Lung (tissue), 11 donors: ENCODE measurements at regions not wholly inside any gene's neighbourhood (a gene's known extent, or its start where the extent isn't known, plus 50 kb on each side); places are given as distances from the start of the nearest gene placed in this dataset.

ENCODE experiments used
- ATAC-seq: fragments of 200-7000 bp; cut with Tn5 transposase; one replicate; pipeline ENCODE4 v1.9.1; 2020; ENCODE audit warnings: moderate number of reproducible peaks; ENCODE audit not compliant: insufficient read depth, low FRiP score
- DNase-seq, 3 donors: peaks; one replicate each; pipeline ENCODE4 v3.0.0-alpha.2; 2013 to 2017
- H3K27ac ChIP-seq, 2 donors: one replicate each; pipeline ENCODE4 v1.5.1; 2013; ENCODE audit warnings: mild to moderate bottlenecking in 2 of 2, moderate library complexity in 2 of 2, control low read depth in 1 of 2, inconsistent platforms in 1 of 2, low read depth in 1 of 2, low read length in 1 of 2
- H3K27me3 ChIP-seq, 3 donors: one replicate each; pipeline ENCODE4 v1.5.1; 2013; ENCODE audit warnings: low read length in 2 of 3; ENCODE audit not compliant: control insufficient read depth in 3 of 3, insufficient read depth in 3 of 3
- H3K36me3 ChIP-seq, 4 donors: one replicate each; pipeline ENCODE4 v1.5.1; 2013; ENCODE audit warnings: low read length in 4 of 4, mild to moderate bottlenecking in 1 of 4, moderate library complexity in 1 of 4; ENCODE audit not compliant: control insufficient read depth in 4 of 4, insufficient read depth in 4 of 4
- H3K4me1 ChIP-seq, 5 donors: one replicate each; pipeline ENCODE4 v1.5.1; 2013; ENCODE audit warnings: low read length in 5 of 5, mild to moderate bottlenecking in 2 of 5, moderate library complexity in 1 of 5; ENCODE audit not compliant: control insufficient read depth in 5 of 5, insufficient read depth in 5 of 5
- H3K4me3 ChIP-seq: one replicate; pipeline ENCODE4 v1.5.1; 2013; ENCODE audit warnings: mild to moderate bottlenecking, control low read depth, moderate library complexity
- H3K9ac ChIP-seq, 2 donors: one replicate each; pipeline ENCODE4 v1.5.1; 2013; ENCODE audit warnings: low read length in 2 of 2, control low read depth in 1 of 2; ENCODE audit not compliant: insufficient read depth in 1 of 2
- H3K9me3 ChIP-seq, 4 donors: one replicate each; pipeline ENCODE4 v1.5.1; 2013; ENCODE audit warnings: low read length in 3 of 4, mild to moderate bottlenecking in 1 of 4, moderate library complexity in 1 of 4; ENCODE audit not compliant: control insufficient read depth in 4 of 4, insufficient read depth in 3 of 4
- WGBS, 2 donors: extraction: QIAGEN DNeasy Blood & Tissue Kit; methylation state at CpG; one replicate each; pipeline ENCODE4 v1.1.7; 2013; 5-methylcytosine and 5-hydroxymethylcytosine counted together
- TF ChIP-seq, protein P1 (sequence below): IDR thresholded peaks from 2 replicates; pipeline ENCODE4 v1.5.1; 2012; ENCODE audit warnings: mild to moderate bottlenecking; ENCODE audit errors: control extremely low read depth, extremely low read depth
- donor health status: control.
- donor health status: control.
- donor health status: Bipolar disorder and iron deficiency.
- donor health status: healthy.
- donor health status: DM: yes; HTN: yes; CAD: no.

DNA sequence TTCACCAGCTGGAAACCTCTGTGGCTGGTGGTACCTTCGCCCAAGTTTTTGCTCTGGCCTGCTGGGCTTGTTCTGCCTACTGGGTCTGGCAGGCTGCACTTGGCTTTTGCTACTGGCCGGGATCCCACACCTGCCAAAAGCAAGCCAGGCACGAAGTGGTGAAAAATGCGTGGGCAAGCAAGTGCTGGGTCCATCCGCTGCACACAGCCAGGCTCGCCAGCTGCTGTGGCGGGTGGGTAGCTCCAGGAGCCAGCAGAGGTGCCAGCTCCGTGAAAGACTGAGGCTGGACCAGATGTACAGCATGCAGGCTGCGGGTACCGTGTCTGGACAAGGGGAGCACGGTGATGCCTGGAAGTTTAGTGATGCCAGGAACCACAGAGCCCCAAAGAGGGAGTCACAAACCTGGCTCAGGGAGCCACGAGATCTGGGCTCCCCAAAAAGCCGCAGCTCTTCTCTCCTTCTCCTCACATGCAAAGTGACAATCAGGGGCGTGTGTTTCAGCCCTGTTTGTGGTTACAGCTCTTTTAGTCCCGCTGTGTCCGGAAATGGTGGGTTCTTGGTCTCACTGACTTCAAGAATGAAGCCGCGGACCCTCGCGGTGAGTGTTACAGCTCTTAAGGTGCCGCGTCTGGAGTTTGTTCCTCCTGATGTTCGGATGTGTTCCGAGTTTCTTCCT lies 1455.6 kb upstream of the GBE1 start:
- peaks cover 0 to 12% (median 0%) of the 10 kb centered on the region in 4 donors for H3K9me3 ChIP-seq
- no peaks in the 10 kb centered on the region for H3K27me3 ChIP-seq
- TF ChIP-seq, protein P1, sequence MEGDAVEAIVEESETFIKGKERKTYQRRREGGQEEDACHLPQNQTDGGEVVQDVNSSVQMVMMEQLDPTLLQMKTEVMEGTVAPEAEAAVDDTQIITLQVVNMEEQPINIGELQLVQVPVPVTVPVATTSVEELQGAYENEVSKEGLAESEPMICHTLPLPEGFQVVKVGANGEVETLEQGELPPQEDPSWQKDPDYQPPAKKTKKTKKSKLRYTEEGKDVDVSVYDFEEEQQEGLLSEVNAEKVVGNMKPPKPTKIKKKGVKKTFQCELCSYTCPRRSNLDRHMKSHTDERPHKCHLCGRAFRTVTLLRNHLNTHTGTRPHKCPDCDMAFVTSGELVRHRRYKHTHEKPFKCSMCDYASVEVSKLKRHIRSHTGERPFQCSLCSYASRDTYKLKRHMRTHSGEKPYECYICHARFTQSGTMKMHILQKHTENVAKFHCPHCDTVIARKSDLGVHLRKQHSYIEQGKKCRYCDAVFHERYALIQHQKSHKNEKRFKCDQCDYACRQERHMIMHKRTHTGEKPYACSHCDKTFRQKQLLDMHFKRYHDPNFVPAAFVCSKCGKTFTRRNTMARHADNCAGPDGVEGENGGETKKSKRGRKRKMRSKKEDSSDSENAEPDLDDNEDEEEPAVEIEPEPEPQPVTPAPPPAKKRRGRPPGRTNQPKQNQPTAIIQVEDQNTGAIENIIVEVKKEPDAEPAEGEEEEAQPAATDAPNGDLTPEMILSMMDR = no peak
- ATAC-seq = no peak
- H3K36me3 ChIP-seq = no peaks in the 10 kb centered on the region
- DNase-seq = no peak
- H3K27ac ChIP-seq = no peak overlapping the region
- no peaks in the 10 kb centered on the region for H3K4me1 ChIP-seq
- H3K9ac ChIP-seq = no peak overlapping the region
- H3K4me3 ChIP-seq = no peak overlapping the region
- WGBS, 2 donors = 91 to 92% methylated on average over 24 of the region's 24 CpGs

DNA sequence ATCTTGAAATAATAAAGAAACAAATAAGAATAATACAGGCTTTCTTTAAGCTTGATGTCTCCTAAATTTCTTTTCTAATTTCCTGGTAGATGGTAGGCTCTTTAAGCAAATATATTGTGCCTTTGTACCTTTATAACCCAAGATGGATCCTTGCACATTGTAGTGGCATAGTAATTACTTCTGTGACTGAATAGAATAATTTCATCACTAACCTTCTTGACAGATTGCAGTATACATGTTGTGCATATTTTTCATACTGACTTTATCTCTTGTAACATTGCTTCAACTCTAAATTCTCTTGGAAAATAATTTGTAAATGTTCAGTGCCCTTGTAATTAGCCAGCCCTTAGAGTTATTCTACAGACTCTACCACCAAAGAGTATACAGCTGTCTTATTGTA lies 1433.8 kb upstream of the GBE1 start:
- no peak overlapping the region for H3K9ac ChIP-seq
- H3K4me1 ChIP-seq = no peaks in the 10 kb centered on the region
- H3K27me3 ChIP-seq = no peaks in the 10 kb centered on the region
- H3K4me3 ChIP-seq = no peak overlapping the region
- ATAC-seq = no peak
- no peaks in the 10 kb centered on the region for H3K9me3 ChIP-seq
- no peak for DNase-seq
- no peak overlapping the region for H3K27ac ChIP-seq
- H3K36me3 ChIP-seq = no peaks in the 10 kb centered on the region
- TF ChIP-seq, protein P1 = no peak

DNA sequence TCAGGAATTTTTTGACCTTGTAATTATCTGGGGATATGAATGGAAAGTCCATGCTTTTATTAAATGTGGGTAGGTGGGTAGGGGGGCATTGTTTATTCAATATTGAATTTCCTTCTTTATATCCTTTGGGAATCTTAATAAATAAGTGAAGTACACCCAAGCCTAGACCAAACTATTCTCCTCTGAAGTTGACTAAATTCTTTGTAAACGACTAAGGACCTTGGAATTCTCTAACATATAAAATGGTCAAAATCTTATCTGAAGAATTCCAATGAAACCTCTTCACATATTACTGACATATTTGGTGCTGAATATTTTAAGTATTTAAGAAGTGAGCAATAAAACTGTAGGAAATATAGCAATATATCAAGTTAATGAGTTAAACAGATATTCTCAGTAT lies 1432.1 kb upstream of the GBE1 start:
- ATAC-seq = no peak
- 59 to 73% methylated on average over 1 of the region's 1 CpG for WGBS, 2 donors
- Histone ChIP-seq H3K9me3 (no peaks in the 10 kb centered on the region), H3K27ac (no peak overlapping the region), H3K9ac (no peak overlapping the region), H3K27me3 (no peaks in the 10 kb centered on the region), H3K4me1 (no peaks in the 10 kb centered on the region), H3K4me3 (no peak overlapping the region), H3K36me3 (no peaks in the 10 kb centered on the region)
- DNase-seq = no peak
- TF ChIP-seq, protein P1 = no peak

DNA sequence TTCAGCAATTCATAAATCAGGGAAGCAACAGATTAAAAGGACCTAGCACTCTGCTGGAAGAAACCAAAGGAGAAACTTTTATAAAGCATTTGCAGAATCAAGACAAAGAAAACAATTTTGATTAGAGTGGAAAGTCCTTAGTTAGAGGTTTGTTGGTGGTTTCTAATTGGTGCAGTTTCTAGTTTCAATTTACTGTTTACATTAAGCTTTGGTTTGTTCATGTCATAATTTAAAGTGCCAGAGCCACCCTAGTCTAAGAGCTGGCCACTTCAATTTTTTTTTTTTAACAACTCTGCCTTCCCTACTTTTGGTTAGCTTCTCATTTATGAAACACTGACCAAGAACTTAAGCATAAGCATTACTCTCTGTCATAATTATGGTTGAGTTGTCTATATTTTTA lies 1428.2 kb upstream of the GBE1 start:
- DNase-seq (no peak), ATAC-seq (no peak)
- Histone ChIP-seq H3K27me3 (no peaks in the 10 kb centered on the region), H3K9me3 (peaks cover 0 to 5% (median 0%) of the 10 kb centered on the region in 4 donors), H3K9ac (no peak overlapping the region), H3K36me3 (no peaks in the 10 kb centered on the region), H3K4me3 (no peak overlapping the region), H3K27ac (no peak overlapping the region), H3K4me1 (no peaks in the 10 kb centered on the region)
- TF ChIP-seq, protein P1 = no peak
